NCI-H1092 treated with DMSO at 0.1 percent for 48 hours (cell line): ENCODE measurements at regions not wholly inside any gene's neighbourhood (a gene's known extent, or its start where the extent isn't known, plus 50 kb on each side); places are given as distances from the start of the nearest gene placed in this dataset.
"Not testable (repeated sequence)": the region's sequence is repeated elsewhere in the genome, so short reads cannot be mapped to it uniquely, and the experiment has no call there.

Experiments
- DNase-seq: peaks from one replicate; lab custom pipeline; 2025; lab: John Stamatoyannopoulos, UW

- DNase-seq = no peak
Measured at GRCh38 chr13:37475151-37475550, 123.4 kb downstream of the POSTN start.

GRCh38 chr13:37473035-37473434 lies 125.5 kb downstream of the POSTN start:
- no peak for DNase-seq

- not testable (repeated sequence) for DNase-seq
Measured at GRCh38 chr13:37472266-37472665, 126.3 kb downstream of the POSTN start.

- DNase-seq = no peak
Measured at GRCh38 chr13:37460166-37460565, 138.4 kb downstream of the POSTN start.

GRCh38 chr13:37457612-37458011 lies 141.0 kb downstream of the POSTN start:
- no peak for DNase-seq

- DNase-seq = no peak
Measured at GRCh38 chr13:37456506-37456905, 142.1 kb downstream of the POSTN start.

- DNase-seq = no peak
Measured at GRCh38 chr13:37456041-37456440, 142.5 kb downstream of the POSTN start.

GRCh38 chr13:37453246-37453645 lies 145.3 kb downstream of the POSTN start:
- no peak for DNase-seq

- DNase-seq = no peak
Measured at GRCh38 chr13:37450276-37450675, 148.3 kb downstream of the POSTN start.

GRCh38 chr13:37448153-37448552 lies 150.4 kb downstream of the POSTN start:
- no peak for DNase-seq

- no peak for DNase-seq
Measured at GRCh38 chr13:37446503-37446902, 152.1 kb downstream of the POSTN start.

- no peak for DNase-seq
Measured at GRCh38 chr13:37443538-37443937, 155.0 kb downstream of the POSTN start.

GRCh38 chr13:37442996-37443395 lies 155.6 kb downstream of the POSTN start:
- DNase-seq = no peak

- DNase-seq = no peak
Measured at GRCh38 chr13:37435881-37436280, 162.7 kb downstream of the POSTN start.

GRCh38 chr13:37433086-37433485 lies 165.5 kb downstream of the POSTN start:
- DNase-seq = no peak

GRCh38 chr13:37429976-37430375 lies 168.6 kb downstream of the POSTN start:
- DNase-seq = no peak

GRCh38 chr13:37427843-37428494 lies 170.6 kb downstream of the POSTN start:
- DNase-seq = no peak

- DNase-seq = no peak
Measured at GRCh38 chr13:37418490-37418889, 180.1 kb downstream of the POSTN start.

- no peak for DNase-seq
Measured at GRCh38 chr13:37417060-37417441, 181.5 kb downstream of the POSTN start.

GRCh38 chr13:37416291-37417059 lies 182.1 kb downstream of the POSTN start:
- DNase-seq = no peak

GRCh38 chr13:37413161-37413560 lies 185.4 kb downstream of the POSTN start:
- DNase-seq = no peak

GRCh38 chr13:37412241-37412921 lies 186.2 kb downstream of the POSTN start:
- DNase-seq = no peak

GRCh38 chr13:37410316-37410715 lies 188.3 kb downstream of the POSTN start:
- no peak for DNase-seq
